Hematopoietic multipotent progenitor cell (in vitro differentiated cells): ENCODE measurements at regions not wholly inside any gene's neighbourhood (a gene's known extent, or its start where the extent isn't known, plus 50 kb on each side); places are given as distances from the start of the nearest gene placed in this dataset.

Experiments used
- DNase-seq, 3 donors: peaks; one replicate each; pipeline ENCODE4 v3.0.0-alpha.2; 2011 to 2015; ENCODE audit warnings: low read depth in 2 of 3, low spot score in 2 of 3

DNA sequence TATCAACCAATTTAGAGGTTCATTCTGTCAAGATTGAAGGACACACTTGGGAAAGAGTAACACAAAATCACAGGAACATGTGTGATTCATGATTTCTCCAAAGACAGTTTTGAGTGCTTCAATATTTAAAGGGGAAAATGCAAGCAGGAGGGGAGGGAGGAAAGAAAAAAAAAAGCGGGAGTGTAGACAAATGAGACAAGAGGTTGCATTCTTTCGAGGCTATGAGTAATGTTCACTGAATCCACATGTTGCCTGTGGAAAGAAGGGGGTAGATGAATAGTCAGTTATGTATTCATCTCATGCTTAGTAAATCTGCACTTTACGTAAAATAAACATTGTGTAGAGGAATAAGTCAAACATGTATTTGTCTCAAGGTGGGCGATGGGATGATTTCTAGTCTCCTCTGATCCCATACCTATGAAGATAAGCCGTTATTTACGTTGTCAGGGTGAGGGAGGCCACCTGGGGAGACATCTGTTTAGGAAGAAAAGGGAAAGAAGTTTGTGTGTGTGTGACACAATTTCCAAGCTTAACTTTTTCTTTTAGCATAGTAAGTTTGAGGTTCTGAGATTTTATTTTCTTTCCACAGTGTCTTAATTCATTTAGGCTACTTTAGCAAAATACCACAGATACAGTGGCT is 211.0 kb upstream of the ZC3H15 start:
- DNase-seq, result no peak

DNA sequence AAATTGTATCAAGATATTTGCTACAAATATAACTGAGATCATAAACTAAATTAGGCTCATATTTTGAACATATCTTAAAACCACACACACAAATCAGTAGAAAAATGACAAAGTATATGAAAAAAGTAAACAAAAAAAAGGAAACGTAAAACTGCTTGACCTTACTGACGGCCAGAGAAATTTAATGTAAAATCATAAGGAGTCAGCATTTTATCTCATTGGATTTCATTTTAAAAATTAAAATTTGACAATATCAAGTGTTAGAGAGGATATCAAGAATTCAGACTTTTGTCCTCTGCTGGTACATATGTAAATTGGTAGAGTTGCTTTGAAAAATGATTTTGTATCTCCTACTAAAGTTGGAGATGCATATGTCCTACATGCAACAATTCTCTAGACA is 209.2 kb upstream of the ZC3H15 start:
- DNase-seq, result no peak

DNA sequence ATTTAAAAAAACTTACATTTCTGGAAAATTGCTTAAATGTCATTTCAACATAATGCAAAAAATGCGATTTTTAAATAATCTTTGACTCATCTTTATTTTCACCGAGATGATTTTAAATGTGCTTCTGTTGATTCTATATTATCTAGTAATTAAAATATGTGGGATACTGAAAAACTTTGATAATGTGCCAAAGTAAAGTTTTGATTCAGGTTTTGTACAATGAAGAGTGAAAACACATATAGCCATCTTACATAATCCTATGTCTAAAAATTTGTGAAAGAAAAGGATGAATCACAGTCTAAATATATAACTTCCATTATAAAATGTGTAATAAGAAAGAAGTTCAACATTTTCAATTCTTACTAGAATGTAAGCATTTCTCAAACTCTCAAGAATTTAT is 204.3 kb upstream of the ZC3H15 start:
- DNase-seq, result no peak

DNA sequence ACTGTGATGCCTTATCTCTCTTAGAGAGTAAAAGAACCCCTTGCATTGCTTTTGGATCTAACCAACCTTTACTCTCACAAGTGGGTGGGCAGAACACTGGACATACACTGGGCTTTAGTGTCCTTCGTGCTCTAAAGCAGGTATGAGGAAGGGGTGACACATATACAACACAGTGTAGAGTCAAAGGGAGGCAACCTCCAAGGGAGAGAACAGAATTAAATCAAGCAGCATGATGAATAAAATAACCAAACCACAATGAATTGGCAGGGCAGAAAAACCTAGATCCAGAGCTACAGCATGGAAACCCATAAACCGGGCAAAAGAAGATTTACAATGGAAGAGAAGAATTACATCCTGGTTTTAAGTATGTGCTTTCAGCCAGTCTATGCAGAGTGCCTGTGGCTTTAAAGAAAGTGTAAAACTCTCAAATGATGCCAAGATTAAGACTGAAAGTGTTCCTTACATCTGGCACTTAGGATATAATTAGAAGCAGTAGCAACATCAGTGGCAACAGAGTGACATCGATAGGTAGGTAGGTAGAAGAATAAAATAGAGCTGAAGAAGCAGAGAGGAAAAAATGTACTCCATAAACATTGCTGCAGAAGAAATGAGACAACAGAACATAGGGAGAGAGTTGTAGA is 191.7 kb upstream of the ZC3H15 start:
- DNase-seq, result no peak

DNA sequence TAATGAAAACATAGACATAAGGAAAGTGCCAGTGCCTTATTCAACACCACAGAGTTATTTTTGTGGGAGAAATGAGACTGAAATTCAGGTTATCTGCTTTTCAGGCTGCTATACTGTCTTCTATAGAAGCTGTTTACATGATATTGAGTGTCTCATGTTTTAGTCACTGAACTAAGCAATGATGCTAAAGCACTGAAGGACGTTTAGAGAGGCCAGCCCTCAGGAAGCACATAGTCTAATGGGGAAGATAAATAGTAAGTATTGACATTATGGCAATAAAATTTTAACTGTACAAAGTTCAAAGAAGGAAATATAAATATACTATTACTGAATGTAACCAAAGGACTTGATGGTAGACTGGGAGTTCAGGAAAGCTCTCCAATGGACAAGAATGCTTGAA is 186.4 kb upstream of the ZC3H15 start:
- no peak for DNase-seq

DNA sequence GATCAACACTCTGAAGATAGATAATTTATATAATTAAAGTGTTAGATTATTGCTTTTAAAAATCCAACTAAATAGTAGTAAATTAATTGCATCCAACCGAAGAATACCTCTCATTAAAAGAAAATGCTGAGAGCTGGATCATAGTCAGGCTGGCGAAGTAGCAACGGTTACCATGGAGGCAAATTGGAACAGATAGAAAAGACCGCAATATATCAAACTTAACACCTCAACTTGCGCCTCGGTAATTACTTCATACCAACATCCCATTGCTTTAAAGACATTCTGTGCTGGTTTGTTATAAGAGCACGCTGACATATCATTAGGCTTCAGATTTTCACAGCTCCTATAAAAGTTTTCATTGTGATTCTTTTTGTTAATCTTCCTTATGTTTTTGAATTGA is 183.8 kb upstream of the ZC3H15 start:
- no peak for DNase-seq

DNA sequence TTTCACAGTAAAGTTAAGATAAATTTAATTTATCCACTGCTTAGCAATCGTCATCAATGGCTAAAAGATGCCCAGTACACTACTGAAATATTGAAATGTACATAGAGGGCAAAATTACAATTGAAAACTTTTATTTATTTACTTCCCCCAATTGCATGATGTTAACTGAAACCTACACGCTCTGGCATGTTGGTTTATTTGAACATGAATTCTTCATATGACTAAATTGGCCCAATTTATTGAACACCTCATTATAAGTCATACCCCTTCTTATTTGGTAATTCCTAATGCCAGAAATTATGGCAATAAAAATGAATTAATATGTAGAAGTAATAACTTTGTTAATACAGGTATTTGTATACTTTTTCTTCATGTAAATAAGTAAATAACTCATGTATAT is 183.0 kb upstream of the ZC3H15 start:
- DNase-seq, result no peak

DNA sequence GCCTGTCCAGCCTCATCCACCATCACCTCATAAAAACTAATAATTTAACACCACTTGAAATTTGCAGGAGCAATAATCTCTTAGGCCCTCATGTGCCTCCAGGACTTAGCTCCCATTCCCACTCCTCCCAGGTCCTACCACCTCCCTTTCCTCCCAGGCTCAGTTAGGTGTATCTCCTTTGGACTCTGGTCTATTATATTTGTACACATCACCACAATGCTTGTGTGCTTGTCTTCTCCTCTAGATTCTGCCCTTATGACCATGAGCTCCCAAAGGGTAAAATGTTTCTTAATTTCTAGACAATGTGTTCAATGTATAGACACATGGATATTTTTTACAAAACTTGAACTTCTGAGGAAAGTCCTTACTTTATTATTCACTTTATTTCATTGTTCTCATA is 182.0 kb upstream of the ZC3H15 start:
- no peak for DNase-seq

DNA sequence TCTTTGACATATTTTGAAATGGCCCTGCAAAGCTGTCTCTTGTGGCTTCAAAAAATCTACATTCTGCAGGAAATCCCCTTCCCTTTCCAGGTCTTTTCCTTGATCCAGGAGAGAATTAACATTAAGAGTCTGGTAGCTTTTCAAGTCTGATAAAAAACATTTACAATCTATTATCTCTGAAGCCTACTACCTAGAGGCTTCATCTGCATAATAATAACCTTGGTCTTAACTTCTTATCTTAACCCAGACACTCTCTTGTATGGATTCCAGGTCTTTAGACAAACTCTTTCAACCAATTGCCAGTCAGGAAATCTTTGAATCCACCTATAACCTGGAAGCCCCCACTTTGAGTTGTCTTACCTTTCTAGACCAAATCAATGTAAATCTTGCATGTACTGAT is 179.3 kb upstream of the ZC3H15 start:
- DNase-seq, result no peak

DNA sequence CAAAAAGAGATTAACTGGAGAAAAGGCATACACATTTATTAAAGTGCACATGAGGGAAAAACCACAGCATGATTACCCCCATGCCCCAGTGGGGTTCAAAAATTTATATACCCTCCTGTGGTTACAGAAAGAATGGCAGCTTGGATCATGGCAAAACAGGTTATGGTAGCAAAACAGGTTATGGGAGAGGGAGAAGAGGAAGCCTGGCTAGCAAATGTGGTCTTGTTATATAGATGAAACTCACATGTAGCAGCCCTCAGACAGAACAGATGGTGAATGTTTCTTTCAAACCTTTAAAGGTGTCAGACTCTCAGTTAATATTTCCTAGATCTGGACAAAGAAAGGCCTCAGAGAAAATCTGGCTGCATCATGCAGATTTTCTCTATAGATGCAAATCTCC is 178.2 kb upstream of the ZC3H15 start:
- DNase-seq, result no peak

DNA sequence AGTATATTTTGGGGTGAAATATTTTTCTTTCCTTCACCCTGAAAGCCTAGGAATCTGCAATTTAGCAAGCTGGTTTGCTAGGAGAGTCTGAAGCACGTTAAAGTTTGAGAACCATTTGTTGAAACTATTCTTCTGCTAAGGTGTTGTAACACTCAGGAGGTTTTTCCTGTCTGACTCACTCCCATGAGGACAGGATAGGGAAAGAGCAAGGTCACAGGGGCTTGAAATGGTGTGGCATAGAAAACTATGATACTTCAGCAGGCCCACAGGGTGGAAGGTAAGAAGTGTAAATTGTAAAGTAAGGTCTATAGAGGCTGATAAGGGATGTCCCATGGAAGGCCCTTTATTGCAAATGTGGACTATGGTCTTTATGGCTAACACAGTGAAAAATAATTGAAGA is 177.7 kb upstream of the ZC3H15 start:
- no peak for DNase-seq

DNA sequence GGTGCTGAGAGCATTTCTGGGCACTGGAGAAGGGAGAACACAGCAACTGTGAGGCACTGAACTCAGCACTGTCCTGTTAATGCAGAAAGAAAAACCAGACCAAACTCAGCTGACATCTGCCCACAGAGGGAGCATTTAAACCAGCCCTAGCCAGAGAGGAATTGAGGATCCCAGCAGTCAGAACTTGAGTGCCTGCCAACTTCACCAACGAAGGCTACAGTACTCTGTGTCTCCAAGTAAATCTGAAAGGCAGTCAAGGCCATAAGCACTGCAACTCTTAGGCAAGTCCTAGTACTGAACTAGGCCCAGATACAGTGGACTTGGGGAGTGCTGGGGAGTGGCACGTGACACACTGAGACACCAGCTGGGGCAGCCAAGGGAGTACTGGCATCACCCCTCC is 176.2 kb upstream of the ZC3H15 start:
- DNase-seq, result no peak

DNA sequence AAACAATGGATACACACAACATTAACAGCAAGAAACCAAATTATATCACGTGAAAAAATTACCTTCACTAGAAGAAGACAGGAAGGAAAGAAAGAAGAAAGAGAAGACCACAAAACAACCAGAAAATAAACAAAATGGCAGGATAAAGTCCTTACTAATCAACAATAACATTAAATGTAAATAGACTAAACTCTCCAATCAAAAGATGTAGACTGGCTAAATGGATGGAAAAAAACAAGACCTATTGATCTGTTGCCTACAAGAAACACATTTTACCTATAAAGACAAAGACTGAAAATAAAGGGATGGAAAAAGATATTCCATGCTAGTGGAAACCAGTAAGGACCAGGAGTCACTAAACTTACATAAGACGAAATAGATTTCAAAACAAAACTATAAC is 167.0 kb upstream of the ZC3H15 start:
- no peak for DNase-seq

DNA sequence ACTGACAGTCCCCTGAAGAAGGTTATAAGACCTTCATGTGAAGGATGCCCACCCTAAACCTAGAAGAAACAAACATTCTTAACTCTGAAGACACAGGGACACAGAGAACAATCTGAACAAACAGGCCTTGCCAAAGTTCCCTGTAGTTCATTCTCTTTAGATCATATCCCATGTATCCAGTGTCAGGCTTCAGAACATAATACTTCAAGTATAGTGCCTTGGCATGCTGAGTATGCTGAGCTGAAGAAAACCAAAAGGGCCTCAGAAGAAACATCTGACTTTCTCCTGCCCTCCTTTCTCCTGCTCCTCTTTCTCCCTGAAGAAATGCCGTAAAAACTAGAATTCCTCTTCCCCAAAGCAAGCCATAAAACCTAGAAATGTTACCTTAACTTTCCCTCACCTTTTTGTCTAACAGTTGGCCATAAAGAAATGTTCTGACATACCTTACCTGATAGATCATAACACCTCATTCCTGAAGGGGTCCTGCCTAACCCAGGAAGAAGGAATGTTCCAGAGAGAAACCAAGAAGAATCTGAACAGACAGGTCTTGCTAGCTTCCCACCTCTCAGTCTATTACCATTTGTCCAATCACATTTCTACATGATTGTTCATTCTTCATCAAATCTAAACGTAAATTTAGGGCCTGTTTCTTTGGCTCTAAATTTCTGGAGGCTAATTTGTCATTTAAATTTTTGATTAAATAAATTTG is 160.1 kb upstream of the ZC3H15 start:
- no peak for DNase-seq

DNA sequence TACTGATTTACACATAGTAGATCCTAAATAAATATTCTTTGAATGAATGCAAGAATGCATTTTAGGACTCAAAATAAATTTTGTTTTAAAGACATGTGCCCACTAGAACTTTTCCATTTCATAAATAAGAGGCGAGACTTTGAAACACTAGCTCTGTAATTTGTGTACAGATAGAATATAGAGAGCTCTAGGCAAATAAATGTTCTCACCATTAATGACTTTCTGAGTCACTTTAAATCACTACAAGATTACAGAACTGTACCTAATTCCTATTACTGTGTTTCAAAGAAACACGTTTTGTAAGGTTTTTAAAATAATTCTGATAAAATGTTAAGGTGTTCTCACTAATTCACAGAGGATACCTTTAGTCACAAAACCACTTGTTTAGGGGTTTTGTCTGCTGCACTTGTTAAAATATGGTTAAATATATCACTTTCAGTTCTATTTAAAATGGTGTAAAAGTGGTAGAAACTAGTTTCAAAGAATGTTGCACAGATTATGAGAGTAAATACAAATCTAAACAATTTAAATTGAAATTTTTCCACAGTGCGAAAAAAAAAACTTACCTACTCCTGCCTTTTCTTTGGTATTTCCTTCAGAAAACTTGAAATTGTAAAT is 158.7 kb upstream of the ZC3H15 start:
- DNase-seq, result no peak

DNA sequence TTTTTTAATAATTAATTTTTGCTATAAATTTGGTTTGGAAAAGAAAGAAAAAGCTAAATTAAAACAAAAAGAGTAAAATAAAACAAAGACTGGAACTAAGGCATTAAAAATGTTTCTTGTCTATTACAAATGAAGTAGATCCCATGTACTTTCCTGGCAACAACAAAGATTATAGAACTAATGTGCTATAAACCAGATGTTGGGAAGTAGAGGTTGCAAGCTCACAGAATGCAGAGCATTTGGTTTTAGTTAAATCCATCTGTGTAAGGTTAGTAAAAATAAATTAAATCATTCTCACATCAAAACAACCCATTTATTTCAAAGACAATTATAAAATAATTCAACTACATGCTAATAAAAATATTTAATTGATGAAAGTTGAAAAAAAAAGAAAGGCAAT is 157.2 kb upstream of the ZC3H15 start:
- DNase-seq, result no peak

DNA sequence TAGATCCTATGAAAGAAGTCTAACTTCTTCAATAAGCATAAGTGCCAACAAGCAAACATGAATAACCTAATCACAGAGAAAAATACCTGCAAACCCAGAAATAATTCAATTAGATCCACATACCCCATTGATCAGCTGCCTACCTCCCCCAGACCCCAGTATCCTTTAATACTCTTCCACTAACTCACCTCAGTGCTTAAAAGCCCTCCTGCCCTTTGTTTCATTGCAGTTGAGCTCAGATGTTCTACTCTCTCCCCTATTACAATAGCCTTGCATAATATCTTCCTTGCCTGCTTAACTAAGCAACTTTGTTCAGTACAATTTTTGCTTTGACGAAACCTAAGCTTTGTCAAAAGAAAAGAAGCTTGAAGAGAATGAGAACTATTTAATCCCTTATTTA is 156.0 kb upstream of the ZC3H15 start:
- DNase-seq, result no peak

DNA sequence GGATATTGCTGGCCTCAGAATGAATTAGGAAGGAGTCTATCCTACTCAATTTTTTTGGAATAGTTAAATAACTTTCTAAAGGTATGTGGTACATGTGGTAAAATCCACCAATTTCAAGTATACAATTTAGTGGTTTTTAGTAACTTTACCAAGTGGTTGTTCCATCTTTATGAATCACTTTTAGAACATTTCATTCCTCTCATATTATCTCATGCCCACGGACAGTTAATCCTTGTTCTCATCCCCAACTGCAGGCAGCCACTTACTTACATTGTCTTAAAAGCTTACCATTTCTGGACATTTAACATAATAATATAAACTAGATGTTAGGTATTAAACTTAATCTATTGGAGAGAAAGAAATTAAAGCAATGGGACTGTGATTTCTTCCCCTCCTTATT is 146.3 kb upstream of the ZC3H15 start:
- no peak for DNase-seq

DNA sequence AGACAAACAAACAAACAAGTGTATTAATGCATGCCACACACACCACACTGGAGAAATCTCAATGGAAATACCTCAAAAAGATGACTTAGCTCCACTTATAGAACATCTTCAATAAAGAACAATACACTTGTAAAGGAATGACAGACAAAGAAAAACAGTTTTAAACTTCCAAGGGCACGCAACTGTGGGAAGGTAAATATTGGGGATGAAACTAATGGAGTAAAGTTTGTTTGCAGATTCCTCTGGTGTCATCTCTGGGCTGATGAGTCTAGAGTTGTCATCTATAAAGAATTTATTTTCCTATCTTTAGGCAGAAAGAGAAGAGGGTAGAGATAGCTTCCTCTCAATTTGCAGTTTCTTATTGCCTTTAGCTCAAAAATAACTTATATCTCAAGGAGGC is 144.0 kb upstream of the ZC3H15 start:
- no peak for DNase-seq

DNA sequence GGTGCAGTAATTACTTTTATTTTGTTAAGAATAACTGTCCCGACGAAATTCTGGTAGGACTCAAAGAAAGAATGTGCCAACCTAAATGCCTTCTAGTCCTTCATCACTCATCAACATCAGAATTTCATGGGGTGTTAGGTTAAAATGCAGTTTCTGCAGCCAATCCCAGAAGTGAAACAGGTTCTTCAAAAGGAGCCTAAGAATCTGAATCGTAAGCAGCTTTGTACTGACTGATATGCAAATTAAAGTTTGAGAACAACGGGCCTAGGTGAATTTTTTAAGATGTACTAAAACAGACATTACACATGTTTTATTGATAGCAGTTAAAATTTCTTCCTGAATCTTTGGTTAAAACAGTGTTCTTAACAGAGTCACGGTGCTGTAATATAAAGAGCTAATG is 140.3 kb upstream of the ZC3H15 start:
- DNase-seq, result no peak

DNA sequence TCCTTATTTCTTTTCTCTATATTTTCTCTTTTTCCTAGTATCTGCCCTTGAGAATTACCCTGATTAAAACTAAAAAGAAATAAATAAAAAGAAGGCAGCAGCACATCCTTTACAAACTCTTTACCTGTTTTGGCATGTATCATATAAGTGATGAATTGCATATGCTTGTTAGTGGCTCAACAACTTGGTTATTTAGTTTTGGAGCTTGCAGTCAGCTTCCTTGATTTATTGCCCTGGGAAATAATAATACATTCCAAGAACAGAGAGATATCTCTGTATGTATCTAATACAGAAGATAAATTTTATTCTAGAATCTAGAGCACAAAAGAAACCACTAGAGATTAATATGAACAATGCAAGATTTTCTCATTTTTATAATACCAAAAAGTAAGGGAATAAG is 139.8 kb upstream of the ZC3H15 start:
- no peak for DNase-seq

DNA sequence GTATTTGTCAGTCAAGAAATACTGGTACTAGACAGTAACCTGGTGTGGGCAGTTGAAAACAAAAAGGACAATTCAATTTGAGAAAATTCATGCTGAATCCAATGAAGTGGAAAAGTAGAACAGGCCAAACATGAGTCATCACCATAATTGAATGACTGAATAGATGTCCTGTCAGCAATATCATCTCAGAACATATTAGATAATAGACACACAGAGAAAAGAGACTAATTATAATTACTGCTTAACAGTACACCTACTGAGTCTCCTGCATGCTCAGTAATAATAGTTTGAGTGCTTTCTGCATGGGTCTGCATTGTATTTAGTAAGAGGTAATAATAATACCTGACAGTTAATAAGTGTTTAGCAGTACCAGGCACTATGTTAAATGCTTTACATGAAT is 138.6 kb upstream of the ZC3H15 start:
- DNase-seq, result no peak
